ENCODE measurements at regions not wholly inside any gene's neighbourhood (a gene's known extent, or its start where the extent isn't known, plus 50 kb on each side); places are given as distances from the start of the nearest gene placed in this dataset.
"Not testable (repeated sequence)": the region's sequence is repeated elsewhere in the genome, so short reads cannot be mapped to it uniquely, and the experiment has no call there.

- DNase-seq (ENCODE audit: low spot score) = no peak
Observed at GRCh38 chr2:114261366-114261765, 181.1 kb upstream of the DPP10 start.

- DNase-seq (ENCODE audit: low spot score) = no peak
Observed at GRCh38 chr2:114265261-114265660, 177.2 kb upstream of the DPP10 start.

DNA sequence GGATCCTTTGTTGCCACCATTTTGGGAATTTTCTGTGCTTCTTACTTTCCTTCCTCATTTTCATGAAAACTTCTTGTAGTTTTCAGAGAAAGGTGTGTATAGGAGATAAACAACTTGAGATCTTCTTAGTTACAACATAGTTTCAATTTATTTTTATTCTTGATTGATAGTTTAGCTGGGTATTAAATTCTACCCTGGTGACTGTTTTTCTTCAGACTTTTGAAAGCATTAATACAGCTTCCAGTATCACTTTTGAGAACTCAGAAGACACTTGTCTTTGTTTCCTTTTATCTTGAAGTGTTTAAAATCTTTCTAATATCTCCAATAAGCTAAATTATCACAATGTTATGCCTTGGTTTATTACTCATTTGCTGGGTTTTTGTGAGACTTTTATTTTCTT, 167.5 kb upstream of the DPP10 start:
- DNase-seq (ENCODE audit: low spot score) = no peak

DNA sequence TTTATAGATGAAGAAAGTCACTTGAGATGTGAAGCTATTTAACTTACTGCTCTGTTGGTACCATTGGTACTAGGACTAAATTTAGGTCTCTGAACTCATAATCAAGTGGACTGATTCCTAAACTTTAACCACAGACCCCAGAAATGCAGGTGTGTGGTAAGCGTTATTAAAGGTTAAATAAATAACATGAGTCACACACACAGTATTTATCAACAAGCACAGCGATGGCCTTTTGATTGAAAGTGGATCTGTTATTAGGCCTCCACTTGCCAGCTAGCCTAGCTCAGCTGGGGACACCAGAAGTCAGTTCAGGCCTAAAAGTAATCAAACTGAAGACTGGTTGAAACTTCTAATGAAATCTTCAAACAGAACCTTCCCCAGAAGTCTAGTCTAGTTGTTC, 161.3 kb upstream of the DPP10 start:
- no peak for DNase-seq (ENCODE audit: low spot score)

- no peak for DNase-seq (ENCODE audit: low spot score)
Observed at GRCh38 chr2:114283774-114284173, 158.7 kb upstream of the DPP10 start.

DNA sequence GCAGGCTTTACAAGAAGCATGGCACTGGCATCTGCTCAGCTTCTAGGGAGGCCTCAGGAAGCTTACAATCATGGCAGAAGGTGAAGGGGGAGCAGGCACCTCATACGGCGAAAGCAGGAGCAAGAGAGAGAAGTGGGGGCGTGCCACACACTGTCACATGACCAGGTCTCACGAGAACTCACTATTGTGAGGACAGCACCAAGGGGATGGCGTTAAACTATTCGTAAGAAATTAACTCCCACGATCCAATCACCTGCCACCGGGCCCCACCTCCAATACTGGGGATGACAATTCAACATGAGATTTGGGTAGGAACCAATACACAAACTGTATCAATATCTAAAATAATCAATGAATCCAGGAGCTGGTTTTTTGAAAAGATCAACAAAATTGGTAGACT, 156.0 kb upstream of the DPP10 start:
- DNase-seq (ENCODE audit: low spot score) = no peak

DNA sequence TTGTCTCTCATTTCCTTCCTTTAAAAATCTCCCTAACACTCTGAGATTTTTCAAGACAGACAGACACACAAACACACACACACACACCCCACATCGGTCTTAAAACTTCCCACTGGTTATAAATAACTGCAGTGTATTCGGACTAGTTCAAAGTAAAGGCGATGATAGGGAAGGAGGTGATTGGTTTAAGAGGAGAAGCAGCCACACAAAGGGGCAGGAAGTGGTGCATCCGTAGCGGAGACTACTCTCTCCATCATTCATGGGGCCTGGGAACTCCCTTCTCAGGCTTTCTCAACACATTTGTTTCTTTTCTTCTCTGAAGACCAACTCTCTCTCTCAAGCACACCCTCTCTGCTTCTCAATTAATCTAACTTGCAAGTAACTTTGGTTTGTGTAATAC, 149.1 kb upstream of the DPP10 start:
- no peak for DNase-seq (ENCODE audit: low spot score)

DNA sequence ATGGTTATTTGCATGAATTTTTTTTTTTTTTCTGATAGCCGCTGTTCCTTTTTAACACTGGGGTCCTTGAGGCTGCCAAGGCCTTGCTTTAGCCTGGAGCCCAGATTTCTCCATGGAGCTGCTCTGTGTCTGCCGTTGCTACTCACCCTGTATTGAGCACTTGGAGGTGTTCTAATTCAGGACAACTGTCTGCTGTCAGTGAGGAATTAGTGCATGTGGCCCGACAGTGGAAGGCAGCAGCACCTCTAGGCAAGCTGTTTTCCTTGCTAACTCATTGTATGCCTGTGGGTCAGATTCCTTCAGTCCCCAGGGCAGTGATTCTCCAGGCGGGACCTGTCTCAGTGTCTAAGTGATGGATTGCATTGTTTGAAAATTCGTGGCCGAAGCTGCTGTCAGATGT, 147.7 kb upstream of the DPP10 start:
- DNase-seq (ENCODE audit: low spot score) = no peak

DNA sequence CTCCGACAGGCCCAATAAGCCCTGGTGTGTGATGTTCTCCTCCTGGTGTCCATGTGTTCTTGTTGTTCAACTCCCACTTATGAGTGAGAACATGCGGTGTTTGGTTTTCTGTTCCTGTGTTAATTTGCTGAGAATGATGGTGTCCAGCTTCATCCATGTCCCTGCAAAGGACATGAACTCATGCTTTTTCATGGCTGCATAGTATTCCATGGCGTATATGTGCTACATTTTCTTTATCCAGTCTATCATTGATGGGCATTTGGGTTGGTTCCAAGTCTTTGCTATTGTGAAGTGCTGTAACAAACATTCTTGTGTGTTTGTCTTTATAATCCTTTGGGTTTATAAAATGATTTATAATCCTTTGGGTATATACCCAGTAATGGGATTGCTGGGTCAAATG, 142.1 kb upstream of the DPP10 start:
- DNase-seq (ENCODE audit: low spot score) = not testable (repeated sequence)

- no peak for DNase-seq (ENCODE audit: low spot score)
Observed at GRCh38 chr2:114316532-114317300, 125.7 kb upstream of the DPP10 start.

- no peak for DNase-seq (ENCODE audit: low spot score)
Observed at GRCh38 chr2:114330594-114330993, 111.8 kb upstream of the DPP10 start.

GRCh38 chr2:114331934-114332333, 110.5 kb upstream of the DPP10 start:
- DNase-seq (ENCODE audit: low spot score) = no peak

GRCh38 chr2:114345246-114345645, 97.2 kb upstream of the DPP10 start:
- DNase-seq (ENCODE audit: low spot score) = no peak

- DNase-seq (ENCODE audit: low spot score) = no peak
Observed at GRCh38 chr2:114346658-114347057, 95.8 kb upstream of the DPP10 start.

GRCh38 chr2:114350186-114350725, 92.2 kb upstream of the DPP10 start:
- DNase-seq (ENCODE audit: low spot score) = no peak

- DNase-seq (ENCODE audit: low spot score) = no peak
Observed at GRCh38 chr2:114352988-114353387, 89.5 kb upstream of the DPP10 start.

DNA sequence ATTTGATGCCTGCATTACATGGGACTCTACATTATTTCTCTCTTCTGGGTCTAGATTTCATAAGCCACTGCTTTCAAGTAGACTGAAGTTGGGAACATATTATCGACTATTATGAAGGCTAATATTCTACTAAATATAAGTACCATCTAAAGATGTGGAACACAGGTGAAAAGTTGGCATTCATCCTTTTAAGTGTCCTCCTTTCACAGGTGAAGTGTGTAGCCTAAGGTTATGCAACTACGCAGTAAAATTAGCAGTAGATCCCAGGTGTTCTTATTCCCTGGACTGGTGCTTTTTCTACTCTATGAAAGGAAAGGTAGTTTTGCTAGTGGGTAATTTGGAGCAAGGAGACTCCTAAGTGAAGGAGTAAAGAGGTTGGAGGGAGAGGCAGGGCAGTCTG, 88.2 kb upstream of the DPP10 start:
- no peak for DNase-seq (ENCODE audit: low spot score)

GRCh38 chr2:114368705-114369104, 73.7 kb upstream of the DPP10 start:
- DNase-seq (ENCODE audit: low spot score) = no peak

DNA sequence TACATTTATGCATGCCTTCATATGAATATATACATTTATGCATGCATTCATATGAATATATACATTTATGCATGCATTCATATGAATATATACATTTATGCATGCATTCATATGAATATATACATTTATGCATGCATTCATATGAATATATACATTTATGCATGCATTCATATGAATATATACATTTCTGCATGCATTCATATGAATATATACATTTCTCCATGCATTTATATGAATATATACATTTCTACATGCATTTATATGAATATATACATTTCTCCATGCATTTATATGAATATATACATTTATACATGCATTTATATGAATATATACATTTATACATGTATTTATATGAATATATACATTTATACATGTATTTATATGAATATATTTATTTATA, 70.7 kb upstream of the DPP10 start:
- DNase-seq (ENCODE audit: low spot score) = not testable (repeated sequence)

GRCh38 chr2:114373591-114373990, 68.8 kb upstream of the DPP10 start:
- no peak for DNase-seq (ENCODE audit: low spot score)

DNA sequence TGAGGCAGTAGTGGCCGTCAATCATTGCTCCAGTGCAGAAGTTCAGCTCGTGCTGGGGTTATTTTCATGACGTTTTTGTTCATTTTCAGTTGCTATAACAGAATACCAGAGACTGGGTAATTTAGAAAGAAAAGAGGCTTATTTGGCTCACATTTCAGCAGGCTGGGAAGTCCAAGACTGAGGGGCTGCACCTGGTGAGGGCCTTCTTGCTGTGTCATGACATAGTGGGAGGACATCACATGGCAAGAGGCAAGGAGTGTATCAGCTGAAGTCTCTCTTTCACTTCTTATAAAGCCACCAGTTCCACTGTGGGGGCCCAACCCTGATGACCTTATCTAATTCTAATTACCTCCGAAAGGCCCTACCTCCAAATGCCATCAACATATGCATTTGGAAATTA, 58.0 kb upstream of the DPP10 start:
- DNase-seq (ENCODE audit: low spot score) = no peak

DNA sequence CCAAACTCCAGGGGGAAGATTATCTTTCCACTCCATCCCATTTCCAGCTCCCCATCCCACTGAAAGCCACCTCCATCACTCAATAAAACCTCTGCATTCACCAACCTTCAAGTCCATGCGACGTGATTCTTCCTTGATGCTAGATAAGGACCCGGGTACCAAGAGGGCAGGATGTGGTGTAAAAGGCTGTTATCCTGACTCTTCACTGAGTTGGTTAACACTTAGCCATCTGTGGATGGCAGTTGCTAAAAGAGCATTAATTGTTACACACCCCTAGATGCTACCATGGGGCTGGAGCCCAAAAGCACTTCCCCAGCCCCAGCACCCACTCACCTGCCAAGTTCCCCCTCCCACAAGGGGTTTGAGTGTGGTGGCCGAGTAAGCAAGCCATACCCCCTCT, 53.4 kb upstream of the DPP10 start:
- no peak for DNase-seq (ENCODE audit: low spot score)

Data from RKO (cell line).